Activated naive CD8-positive, alpha-beta T cell treated with anti-CD3 and anti-CD28 coated beads, Interleukin-2, amount 50 U/mL, for 16 hours (primary cell): ENCODE measurements at regions not wholly inside any gene's neighbourhood (a gene's known extent, or its start where the extent isn't known, plus 50 kb on each side); places are given as distances from the start of the nearest gene placed in this dataset.
"Not testable (repeated sequence)": the region's sequence is repeated elsewhere in the genome, so short reads cannot be mapped to it uniquely, and the experiment has no call there.

Experiments used
- DNase-seq: peaks from one replicate; pipeline ENCODE4 v3.0.0-alpha.2; 2020; ENCODE audit warnings: low read depth, low spot score

DNA sequence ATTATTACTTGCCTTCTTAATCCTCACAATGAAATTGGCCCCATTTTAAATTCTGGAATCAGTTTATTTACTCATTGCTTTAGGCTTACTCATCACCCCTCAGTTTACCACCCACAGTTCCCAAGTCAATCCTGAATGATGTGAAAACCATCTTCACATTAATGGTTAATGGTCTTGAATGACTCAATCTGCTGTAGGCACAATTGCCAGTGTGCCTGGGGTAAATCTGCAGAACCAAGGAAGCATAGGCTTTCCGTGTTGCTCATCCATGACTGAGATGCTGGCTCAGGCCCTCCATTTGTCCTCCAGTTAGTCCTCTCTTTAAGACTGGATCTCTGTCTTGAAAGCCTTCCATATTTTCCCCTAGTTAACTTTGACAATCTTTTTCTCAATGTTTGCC lies 164.5 kb downstream of the PMAIP1 start:
- DNase-seq, result no peak

DNA sequence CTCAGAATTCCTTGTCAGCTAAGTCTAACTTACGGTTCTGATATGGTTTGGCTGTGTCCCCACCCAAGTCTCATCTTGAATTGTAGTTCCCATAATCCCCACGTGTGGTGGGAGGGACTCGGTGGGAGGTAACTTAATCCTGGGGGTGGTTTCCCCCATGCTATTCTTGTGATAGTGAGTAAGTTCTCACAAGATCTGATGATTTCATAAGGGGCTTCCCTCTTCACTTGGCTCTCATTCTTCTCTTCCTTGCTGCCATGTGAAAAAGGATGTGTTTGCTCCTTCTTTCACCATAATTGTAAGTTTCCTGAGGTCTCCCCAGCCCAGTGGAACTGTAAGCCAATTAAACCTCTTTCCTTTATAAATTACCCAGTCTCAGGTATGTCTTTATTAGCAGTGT lies 163.0 kb downstream of the PMAIP1 start:
- not testable (repeated sequence) for DNase-seq

DNA sequence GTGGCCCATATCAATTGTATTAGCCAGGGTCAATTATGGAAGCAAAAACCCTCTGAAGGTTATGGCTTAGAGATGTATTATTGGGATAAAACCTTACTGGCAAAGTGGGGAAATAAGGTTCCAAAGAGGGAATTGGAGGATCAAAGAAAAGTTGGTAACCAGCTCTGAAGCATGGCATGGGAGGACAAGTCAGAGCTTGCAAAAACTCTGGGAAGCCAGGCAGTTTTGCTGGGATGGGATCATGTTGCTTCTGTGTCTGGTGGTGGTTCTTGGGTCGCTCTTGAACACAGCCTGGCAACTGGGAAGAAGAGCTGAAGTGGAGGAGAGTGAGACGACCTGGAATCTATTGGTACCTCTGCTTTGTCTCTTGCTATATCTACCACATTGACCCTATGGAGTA lies 162.6 kb downstream of the PMAIP1 start:
- no peak for DNase-seq

DNA sequence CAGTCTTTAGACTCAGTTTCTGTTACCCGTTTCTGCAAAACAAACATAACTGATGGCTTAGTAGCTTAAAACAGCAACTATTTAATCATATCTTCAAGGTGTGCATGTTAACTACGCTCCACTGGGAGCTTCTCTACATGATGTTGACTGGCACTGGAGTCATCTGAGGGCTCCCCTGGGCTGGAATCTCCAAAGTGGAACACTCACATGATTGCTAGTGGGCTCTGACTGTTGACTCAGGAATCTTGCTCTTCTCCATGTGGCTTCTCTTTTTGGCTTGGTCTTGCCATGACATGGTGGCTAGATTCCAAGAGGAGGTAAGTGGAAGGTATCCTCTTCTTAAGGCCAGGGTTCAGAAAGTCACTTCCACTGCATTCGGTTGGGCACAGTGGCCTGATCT lies 160.8 kb downstream of the PMAIP1 start:
- DNase-seq, result no peak

DNA sequence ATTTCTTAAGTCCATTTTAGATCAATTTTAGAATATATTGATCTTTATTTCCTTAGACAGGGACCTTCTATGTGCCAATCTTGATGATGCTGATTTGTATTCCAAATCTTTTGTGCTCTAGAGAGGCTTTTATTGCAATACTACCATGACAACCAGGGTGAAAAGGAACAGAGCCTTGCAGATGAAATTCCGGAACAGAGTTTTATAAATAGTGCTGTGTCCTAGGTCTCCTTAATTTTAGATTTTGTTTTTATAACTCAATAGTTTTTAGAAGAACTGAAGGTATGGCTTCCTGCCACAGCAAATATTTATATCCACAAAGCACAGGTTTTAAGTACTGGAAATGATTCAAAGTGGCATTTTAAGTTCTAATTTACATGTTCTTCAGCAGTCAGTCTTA lies 160.2 kb downstream of the PMAIP1 start:
- DNase-seq, result no peak

DNA sequence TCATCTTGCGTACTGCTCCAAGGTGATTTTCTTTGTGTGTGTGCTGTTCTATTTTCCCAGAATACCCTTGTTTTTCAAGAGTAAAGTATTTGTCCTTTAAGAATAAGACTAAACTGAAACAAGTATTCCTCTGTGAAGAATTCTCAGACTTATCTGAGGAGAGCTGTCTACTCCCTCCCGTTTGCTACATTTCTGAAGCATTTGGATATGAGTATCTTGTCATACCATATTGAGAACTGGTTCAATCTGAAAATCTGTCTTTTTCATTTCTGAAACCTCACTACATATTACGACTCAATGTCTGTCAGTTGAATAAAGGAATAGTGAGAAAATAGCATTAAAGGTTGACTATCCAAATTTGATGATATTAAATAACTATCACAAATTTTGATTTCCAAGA lies 159.4 kb downstream of the PMAIP1 start:
- no peak for DNase-seq

DNA sequence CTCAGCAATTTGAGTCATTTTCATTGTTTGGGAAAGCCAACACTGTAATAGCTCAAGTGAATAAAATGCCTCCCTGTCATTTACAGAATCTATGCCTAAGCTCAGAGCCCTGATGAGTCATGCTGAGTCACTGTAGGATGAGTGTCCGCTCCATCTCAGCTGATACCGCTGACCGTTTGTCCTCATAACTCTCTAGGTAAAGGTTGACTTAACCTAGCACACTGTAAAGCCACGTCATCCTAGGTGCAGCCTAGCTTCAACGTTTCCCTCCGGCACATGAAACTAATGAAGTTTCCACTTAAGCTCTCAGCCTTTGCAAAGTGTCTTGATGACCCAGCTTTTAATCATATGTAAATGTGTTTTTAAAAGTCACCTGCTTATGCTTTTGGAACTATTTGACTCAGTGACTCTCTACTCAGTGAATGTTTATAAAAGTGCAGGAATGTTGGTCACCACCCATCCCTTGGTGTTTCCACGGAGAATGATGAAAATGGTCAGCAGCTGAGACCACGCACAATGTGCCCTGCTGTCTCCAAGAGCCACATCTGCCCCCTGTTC lies 154.0 kb downstream of the PMAIP1 start:
- DNase-seq, result no peak

DNA sequence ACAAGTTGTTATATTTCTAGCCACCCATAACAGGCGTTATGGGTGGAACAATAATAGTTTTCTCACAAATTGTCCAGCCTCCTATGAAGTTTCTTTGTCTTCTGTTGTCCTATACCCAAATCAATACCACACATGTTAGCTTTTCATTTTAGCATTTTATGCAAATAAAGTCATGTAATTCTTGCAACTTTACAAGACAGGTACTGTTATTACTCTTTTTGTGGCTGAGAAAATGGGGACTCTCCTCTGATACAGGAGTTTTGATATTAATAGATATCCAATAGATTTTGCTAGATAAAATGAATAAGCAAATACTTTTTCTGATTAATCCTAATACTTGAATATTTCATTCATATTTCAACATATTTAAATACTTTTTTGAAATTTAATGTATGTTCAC lies 151.0 kb downstream of the PMAIP1 start:
- no peak for DNase-seq

DNA sequence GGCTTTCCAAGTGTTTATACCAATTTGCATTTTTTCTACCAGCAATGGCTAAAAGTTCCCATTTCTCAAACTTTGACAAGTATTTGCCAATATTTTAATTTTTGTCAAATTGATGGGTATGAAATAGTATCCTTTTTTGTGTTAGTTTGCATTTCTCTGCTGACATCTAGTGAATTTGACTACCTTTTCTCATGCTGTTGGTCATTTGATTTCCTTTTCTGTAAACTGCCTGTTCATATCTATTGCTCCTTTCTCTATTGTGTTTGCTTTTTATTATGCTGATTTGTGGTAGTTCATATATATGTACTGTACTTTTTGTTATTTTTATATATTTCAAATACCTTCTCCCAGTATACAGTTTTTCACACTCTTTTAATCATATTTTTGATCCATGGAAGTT lies 149.4 kb downstream of the PMAIP1 start:
- DNase-seq, result no peak

DNA sequence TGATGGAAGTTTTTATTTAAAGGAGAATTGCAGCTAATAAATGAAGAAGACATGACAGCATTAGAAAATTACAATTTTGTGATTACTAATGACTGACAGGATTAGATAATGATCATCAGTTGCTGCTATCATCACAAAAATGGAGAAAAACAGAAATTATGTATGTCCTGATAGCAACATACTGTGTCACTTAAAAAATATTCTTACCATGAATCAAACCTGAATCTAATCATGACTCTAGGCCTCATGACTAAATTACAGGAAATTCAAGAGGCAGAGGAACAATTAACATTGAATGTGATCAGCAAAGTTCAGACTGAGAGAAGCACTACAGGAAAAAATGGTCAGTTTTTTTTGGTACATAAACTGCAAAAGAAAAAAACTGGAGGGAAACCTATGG lies 147.8 kb downstream of the PMAIP1 start:
- DNase-seq, result no peak

DNA sequence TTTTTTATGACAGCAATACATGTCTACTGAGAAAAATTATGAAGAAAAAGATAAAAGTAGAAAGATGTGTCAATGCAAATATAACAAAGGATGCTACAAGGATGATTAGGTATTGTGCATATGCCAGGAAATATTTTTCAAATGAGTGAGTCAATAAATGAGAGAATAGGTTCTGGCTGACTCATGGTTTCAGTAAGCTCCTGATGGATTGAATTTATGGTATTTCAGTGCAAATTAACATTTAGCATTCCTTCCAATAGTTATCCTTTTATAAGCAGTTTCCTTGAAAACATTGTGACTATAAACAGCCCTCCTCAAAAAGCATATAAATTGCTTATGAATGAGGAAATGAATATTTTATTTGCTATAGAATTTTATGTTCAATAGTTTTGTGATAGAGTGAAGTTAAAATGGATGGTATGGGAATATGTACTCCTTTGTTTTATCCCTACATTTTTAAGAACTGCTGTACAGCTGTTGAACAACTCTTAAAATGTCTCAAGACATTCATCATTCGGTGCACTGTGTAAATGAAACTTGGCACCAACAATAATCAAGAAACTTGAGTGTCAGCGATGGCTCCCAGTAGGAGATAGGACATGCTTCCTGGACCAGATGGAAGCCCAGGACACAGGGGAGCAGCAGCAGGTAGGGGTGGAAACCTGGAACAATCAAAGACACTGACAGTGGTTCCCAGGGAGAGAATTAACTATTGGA lies 144.7 kb downstream of the PMAIP1 start:
- DNase-seq, result no peak

DNA sequence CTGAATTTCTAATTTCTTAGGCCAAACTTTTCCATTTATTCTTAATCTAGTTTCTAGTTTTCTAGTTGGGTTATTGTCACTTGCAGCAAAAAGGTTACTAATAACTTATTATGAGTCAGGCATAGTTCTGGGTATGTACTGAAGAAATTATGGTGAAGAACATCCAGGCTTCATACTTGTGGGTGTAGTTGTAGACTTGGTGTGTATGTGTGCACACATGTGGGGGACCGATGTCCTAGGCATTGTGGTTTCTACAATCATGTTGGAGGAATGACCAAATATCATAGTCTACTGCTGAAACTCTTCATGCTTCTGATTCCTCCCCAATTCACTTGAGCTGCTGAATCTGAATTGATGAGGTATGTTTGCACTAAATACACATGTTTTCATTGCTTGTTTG lies 141.2 kb downstream of the PMAIP1 start:
- no peak for DNase-seq

DNA sequence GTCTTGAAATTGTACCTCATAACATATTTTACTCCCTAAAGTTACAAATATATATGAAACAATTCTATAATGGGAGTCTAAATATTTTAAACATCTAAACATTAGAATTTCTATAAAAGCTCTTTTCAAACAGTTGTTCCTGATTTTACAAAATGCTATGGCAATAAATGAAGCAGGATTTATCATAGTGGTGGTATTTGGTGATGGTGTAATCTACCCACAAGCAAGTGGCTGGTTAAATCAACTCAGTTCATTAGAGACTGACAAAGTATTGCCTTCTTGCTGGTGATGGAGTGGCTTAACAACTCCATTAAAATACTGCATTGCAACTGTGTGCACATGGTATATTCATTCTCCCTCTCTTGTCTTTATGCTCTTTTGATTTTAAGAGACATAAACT lies 138.9 kb downstream of the PMAIP1 start:
- DNase-seq, result no peak

DNA sequence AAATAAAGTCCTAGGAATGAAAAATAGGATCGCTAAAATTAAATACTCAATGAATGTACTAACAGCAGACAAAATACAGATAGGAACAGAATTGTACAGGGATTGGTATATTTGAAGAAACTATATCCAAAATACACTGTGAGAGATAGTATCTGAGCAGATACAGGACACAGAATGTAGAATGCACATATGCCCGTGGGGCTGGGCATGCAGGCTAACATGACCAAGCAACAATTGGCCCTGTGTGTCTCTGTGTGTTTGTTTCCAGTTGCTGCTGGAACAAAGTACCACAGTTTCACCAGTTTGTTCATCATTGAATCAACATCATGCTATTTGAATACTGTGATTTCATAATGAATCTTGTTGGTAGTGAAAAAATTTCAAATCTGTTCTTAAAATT lies 127.6 kb downstream of the PMAIP1 start:
- DNase-seq, result no peak

DNA sequence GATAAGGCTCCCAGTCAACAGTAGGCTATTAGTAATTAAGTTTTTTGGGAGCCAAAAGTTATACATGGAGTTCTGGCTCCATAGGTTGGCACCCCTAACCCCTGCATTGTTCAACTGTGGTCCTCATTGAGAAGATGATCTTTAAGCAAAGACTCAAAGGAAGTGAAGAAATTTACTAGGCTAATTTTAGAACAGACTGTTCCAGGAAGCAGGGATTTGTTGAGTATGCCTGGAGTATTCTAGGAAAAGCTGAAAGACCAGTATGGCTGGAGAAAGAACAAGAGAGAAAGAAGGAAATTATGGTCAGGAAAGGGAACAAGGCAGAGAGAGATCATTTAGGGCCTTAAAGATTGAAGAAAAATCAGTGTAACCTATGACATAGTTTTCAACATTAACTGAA lies 125.1 kb downstream of the PMAIP1 start:
- no peak for DNase-seq

DNA sequence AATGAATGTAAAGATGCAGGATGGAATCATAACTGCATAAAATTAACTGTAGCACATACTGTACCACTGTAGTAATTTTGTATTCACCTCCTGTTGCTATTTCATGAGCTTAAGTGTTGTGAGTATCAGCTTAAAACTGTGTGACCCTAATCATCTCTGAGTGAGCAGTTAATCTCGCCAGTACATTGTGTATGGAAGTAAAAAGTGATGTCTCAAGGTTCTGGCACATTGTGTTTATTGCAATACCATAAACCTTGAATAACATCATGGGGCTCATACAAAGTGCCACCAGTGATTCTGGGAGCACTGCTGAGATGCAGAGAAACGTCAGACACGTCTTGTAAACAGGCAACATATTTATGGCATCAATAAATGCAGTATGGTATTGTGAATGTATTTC lies 124.5 kb downstream of the PMAIP1 start:
- no peak for DNase-seq

DNA sequence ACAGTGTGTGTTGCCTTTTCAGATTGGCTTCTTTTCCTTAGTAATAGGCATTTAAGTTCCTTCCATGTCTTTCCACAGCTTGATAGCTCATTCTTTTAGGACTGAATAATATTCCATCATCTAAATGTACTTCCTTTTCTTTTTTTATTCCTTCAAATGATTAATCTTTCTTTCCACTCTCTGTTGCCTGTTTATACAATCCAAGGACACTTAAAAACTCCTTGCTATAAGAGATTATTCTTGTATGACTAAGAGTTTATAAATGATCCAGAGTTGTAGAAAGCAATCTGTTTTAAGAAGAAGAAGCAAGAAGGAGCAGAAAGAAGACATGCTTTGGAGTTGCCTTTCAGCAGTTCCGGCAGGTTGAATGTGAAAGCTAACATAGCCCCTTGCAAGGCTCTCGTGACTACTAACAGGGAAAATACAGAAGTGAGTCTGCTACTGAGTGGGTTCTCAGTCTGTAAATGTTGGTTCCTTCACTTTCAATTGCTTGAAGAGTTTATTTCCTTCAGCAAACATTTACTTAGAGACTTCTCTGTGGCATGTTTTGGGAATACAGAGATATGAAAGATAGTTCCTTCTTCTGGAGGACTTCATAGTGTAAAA lies 123.0 kb downstream of the PMAIP1 start:
- DNase-seq, result no peak

DNA sequence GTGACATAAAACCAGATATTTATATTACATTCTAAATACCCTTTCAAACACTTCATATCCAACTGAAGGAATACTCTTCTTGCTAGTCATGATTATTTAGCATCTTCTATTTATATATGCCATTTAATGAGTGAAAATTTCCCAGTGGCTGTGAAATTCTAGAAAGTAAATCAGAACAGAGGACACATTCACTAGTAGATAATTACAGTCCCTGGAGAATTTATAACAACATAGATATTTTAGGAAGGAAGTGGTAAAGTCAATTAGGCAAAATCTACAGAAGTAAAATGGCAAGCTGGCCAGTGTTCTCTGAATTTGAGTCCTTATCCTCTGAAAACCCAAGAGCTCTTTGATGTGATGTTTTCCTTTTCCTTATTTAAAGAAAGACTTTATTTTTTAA lies 121.8 kb downstream of the PMAIP1 start:
- DNase-seq, result no peak

DNA sequence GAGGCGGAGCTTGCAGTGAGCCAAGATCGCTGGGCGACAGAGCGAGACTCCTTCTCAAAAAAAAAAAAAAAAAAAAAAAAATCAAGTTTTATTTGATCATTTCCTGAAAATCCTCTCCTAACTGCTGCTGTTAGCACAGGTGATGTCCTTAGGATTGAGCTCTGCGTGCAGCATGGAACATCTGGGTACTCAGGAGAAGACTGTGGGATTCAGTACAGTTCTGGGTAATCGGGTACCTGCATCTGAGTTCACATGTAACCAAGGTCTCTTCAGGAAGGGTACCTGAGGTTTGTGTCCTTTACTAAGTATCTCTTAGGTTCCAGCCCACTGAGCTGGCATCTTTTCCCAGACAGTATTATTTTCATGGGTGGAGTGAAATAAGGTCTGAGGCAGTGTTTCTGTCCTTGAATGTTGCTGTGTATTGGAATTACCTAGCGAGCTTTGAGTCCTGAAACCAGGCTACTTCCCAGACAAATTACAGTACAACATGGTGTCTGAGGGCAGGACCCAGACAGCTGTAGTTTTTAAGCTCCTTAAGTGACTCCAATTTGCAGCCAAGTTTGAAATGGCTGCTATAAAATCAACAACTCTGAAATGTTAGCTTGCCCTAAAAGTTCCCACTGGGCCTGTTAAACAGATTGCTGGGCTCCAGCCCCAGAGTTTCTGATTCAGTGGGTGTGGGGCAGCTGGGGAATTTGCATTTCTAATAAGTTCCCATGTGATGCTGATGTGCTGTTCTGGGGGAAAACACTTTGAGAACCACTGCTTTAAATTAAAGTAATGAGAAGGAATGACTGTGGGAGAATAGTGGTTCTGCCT lies 120.5 kb downstream of the PMAIP1 start:
- no peak for DNase-seq

DNA sequence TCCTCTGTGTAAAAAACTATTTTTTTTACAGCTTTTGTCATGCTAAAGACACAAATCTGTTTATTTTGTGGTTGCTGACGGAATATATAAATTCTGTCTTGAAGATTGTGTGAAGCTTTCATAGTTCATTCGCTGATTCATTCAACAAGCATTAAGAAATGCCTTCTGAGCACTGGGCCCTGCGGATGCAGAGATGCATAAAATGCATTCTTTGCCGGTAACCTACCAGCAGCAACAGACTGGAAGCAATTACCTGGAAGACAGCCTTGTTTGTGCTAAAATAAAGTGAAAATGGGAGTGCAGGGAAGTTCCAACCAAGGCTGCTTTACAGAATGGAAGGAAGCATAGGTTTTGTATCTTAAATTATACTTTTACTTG lies 119.7 kb downstream of the PMAIP1 start:
- DNase-seq, result no peak

DNA sequence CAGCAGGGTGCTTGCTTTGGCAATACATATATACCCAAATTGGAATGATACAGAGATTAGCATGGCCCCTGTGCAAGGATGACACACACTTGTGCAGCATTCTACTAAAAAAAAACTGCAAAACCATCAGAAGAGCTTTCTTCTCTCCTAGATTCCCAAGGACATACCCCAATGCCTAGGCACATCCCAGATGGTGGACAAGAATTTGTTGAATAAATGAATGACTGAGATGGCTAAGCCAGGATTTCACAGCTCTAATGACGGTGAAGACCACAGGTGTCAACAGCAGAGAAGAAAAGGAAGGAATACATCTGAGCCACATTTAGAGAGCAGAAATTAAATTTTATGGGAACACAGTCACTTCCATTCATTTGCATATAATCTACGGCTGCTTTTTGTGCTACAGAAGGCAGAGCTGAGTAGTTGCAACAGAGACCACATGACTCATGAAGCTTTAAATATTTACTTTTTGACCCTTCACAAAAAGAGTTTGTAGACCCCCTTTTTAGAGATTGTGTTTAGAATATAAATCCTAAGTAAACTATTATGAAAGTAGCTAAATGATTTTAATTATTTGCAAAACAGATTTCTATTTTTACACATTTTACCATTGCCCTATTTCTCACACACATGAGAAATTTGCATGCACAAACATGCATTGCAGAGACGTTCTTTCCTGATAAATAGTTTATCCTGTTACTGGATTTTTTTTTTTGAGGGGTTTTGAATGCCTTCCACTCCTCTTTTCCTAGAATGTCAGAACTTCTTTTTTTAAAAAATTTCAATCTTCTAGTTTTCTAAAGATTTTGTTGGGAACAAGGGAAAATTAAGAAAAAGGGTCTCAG lies 119.0 kb downstream of the PMAIP1 start:
- DNase-seq, result no peak

DNA sequence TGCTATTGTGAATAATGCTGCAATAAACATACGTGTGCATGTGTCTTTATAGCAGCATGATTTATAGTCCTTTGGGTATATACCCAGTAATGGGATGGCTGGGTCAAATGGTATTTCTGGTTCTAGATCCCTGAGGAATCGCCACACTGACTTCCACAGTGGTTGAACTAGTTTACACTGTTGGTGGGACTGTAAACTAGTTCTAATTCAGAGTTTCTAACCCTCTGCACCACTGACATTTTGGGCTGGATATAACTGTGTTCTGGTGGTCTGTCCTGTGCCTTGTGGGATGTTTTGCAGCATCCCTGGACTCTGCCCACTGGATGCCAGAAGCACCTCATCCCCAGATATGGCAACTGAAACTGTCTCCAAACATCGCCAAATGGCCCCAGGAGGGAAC lies 118.3 kb downstream of the PMAIP1 start:
- DNase-seq, result not testable (repeated sequence)
